ENCODE measurements at regions not wholly inside any gene's neighbourhood (a gene's known extent, or its start where the extent isn't known, plus 50 kb on each side); places are given as distances from the start of the nearest gene placed in this dataset.

- TF ChIP-seq, protein P1, sequence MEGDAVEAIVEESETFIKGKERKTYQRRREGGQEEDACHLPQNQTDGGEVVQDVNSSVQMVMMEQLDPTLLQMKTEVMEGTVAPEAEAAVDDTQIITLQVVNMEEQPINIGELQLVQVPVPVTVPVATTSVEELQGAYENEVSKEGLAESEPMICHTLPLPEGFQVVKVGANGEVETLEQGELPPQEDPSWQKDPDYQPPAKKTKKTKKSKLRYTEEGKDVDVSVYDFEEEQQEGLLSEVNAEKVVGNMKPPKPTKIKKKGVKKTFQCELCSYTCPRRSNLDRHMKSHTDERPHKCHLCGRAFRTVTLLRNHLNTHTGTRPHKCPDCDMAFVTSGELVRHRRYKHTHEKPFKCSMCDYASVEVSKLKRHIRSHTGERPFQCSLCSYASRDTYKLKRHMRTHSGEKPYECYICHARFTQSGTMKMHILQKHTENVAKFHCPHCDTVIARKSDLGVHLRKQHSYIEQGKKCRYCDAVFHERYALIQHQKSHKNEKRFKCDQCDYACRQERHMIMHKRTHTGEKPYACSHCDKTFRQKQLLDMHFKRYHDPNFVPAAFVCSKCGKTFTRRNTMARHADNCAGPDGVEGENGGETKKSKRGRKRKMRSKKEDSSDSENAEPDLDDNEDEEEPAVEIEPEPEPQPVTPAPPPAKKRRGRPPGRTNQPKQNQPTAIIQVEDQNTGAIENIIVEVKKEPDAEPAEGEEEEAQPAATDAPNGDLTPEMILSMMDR (IDR thresholded peaks at IDR 0.05) = no peak
- TF ChIP-seq POLR2A (IDR thresholded peaks at IDR 0.05) = no peak
Measured at GRCh38 chr12:89872922-89873630, 164.4 kb upstream of the ATP2B1 start.

All from heart left ventricle (tissue), 13 donors.